ENCODE measurements at regions not wholly inside any gene's neighbourhood (a gene's known extent, or its start where the extent isn't known, plus 50 kb on each side); places are given as distances from the start of the nearest gene placed in this dataset.

DNA sequence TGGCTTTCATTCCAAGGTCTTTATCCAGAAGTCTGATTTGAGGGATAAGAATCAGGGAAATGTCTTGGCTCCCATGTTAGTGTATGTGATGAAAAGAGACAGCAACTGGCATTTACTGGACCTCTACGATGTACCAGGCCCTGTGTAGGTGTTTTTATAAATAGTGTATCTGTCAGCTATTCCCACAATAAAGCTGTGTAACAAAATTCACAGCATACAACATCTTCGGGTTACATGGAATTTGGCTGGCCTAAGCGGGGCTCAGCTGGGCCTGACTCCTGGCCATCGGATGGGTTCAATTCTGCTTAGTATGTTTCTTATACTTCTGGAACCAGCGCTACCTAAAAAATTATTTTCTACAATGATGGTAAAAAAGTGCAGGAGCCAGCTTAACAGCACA lies 128.2 kb downstream of the SNX5 start:
- FAIRE-seq (no peak), DNase-seq (ENCODE audit: insufficient read length, low spot score) (no peak)

DNA sequence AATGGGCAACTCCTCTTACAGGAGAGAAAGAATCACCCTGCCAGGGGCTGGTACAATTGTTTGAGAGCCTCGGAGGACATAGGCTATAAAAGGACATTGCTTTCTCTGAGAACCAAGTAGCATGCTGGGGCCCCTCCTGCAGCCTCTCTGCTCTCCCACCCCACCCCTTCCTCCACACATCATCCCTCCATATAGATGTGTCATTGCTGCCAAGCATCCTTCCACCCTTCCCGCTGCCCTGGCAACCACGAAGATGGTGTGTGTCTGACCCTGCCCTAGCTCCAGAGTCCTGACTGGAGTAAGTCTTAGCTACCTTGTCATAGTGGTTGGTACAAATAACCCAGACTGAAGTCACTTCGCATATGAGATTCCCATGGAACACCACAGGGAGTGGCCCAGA lies 129.7 kb downstream of the SNX5 start:
- DNase-seq (ENCODE audit: insufficient read length, low spot score) (no peak), FAIRE-seq (no peak)

- FAIRE-seq (no peak), DNase-seq (ENCODE audit: insufficient read length, low spot score) (no peak)
Observed at GRCh38 chr20:17837179-17837578, 131.4 kb downstream of the SNX5 start.

DNA sequence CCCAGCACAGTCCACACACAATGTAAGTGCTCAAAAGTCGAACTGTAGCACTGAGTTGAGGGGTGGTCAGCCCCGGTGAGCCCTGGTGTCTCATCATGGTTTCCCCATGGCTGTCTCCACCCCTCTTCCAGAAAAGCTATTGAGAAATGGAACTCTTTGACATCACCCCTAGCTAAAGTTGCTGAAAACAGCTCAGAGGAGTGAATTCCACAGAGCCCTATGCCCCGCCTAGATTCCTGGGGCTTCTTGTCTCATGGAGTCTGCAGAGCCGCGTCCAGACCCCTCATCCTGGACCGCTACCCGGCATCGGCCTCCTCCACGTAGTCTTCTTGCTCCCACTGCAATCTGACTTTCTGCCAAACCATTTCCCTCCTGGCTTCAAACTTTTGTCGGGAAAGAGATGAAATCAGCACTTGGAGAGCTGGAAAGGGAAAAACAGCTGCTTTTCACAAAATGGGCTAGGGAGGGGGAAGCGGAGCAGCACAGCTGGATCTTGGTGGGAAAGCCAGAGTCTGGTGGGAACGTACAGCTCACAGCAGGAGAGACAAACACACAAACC lies 132.2 kb downstream of the SNX5 start:
- FAIRE-seq: no peak
- DNase-seq (ENCODE audit: insufficient read length, low spot score): no peak

GRCh38 chr20:17835934-17836300 lies 132.7 kb downstream of the SNX5 start:
- no peak for DNase-seq (ENCODE audit: insufficient read length, low spot score)
- FAIRE-seq: no peak

GRCh38 chr20:17835240-17835933 lies 133.2 kb downstream of the SNX5 start:
- FAIRE-seq (no peak), DNase-seq (ENCODE audit: insufficient read length, low spot score) (no peak)

DNA sequence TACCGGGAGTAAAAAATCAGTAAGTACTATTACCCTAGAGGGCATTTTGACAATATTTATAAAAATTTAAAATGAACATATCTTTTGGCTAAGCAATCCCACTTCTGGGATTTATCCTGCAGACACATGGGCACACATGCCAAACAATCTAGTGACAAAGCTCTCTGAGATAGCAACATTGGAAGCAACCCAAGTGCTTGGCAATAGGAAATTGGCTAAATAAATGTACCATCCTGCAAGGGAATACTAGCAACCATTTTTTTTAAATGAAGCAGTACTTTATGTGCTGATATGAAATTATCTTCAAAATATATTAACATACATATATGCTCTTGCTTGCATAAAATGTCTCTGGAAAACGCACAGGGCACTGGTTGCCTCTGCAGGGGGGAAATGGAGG lies 133.8 kb downstream of the SNX5 start:
- DNase-seq (ENCODE audit: insufficient read length, low spot score): no peak
- no peak for FAIRE-seq

- no peak for FAIRE-seq
- DNase-seq (ENCODE audit: insufficient read length, low spot score): no peak
Observed at GRCh38 chr20:17833036-17833674, 133.4 kb downstream of the BANF2 start.

DNA sequence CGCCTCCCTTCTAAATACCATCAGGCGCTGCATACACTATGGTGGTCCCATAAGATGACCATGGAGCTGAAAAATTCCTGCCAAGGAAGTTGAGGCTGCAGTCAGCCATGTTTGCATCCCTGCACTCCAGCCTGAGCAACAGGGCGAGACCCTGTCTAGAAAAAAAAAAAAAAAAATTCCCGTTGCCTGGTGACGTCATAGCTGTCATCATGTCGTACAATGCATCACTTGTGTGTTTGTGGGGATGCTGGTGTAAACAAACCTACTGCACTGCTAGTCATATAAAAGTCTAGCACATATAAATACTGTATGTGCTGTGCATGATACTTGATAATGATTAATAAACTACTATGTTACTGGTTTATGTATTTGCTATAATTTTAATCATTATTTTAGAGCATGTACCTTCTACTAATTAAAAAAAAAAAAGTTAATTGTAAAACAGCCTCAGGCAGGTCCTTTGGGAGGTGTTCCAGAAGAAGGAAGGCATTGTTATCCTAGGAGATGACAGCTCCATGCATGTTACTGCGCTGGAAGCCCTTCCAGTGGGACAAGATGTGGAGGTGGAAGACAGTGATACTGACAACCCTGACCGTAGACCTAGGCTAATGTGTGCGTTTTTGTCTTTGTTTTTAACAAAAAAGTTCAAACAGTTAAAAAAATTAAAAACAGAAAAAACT lies 132.6 kb downstream of the BANF2 start:
- no peak for DNase-seq (ENCODE audit: insufficient read length, low spot score)
- FAIRE-seq: no peak

- DNase-seq (ENCODE audit: insufficient read length, low spot score): no peak
- FAIRE-seq: no peak
Observed at GRCh38 chr20:17828598-17829144, 128.9 kb downstream of the BANF2 start.

DNA sequence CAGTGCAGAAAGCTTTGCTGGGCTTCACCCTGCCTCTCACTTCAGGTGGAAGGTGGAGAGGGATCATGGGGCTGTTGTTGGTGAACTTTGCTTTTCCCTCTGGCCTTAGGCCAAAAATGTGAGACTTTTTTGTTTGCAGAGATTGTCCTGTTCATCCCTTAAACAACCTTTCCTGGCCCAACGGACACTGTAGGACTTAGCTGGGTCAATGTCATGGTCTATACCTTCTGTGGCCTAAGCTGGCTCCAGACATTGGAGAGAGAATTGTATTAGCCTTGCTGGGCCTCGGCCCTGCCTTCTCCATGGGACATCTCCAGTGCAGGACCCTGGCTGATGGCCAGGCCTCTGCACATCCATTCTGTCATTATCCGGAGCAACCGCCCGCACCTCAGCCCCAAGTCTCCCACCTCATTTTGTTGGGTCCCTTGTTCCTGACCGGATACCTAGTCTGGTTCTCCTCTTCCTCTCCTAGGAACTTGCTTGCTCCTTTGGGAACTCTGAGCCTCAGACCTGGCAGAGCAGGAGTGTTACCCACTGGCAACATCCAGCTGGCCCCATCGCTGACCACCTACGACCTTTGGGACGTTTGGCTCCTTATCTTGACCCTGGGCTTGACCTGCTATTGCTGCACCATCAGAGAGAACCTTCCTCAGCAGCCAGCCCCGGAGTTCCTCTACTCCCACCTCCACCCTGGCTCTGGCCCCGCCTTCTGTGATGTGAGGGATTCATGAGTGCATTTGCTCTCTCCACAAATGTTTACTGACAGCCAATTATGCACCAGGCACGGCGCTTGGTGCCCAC lies 128.2 kb downstream of the BANF2 start:
- DNase-seq (ENCODE audit: insufficient read length, low spot score) (no peak), FAIRE-seq (no peak)

GRCh38 chr20:17827079-17827478 lies 127.3 kb downstream of the BANF2 start:
- FAIRE-seq: no peak
- no peak for DNase-seq (ENCODE audit: insufficient read length, low spot score)

DNA sequence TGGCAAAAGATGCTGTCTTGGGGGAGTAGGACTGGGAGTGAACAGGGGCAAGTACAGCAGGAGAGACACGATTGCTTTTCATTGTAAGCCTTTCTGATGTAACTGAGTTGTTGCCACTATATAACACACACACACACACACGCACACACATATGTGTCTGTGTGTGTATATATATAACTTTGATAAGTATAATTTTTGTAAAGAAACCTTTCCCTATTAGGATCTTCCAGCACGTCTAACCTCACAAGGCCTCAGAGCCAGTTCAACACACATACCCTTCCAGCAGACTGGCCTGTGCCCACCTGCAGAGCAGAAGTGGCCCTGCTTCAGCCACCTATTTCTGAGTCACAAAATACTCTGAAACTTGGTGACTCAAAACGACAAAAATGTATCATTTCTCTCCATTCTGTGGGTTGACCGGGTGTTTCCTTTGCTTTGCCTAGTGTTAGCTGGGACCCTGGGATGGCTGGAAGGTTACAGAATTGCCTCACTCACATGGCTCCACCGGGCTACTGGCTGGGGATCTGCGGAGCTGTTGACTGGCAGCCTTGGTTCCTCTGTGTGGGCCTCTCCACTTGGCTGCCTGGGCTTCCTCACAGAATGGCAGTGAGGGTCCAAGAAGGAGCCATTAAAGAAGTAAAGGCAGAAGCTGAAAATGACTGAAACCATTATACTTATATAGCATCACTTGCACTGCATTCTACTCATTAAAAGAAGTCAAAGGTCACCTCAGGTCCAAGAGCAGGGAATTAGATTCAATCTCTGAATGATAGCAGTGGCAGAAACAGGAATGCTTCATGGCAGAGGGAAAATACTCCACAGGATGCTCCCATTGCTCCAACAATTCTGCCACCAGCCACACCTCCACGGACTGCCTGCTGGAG lies 126.4 kb downstream of the BANF2 start:
- peak; percentile 59 for DNase-seq (ENCODE audit: insufficient read length, low spot score)
- FAIRE-seq: peak; percentile 89

DNA sequence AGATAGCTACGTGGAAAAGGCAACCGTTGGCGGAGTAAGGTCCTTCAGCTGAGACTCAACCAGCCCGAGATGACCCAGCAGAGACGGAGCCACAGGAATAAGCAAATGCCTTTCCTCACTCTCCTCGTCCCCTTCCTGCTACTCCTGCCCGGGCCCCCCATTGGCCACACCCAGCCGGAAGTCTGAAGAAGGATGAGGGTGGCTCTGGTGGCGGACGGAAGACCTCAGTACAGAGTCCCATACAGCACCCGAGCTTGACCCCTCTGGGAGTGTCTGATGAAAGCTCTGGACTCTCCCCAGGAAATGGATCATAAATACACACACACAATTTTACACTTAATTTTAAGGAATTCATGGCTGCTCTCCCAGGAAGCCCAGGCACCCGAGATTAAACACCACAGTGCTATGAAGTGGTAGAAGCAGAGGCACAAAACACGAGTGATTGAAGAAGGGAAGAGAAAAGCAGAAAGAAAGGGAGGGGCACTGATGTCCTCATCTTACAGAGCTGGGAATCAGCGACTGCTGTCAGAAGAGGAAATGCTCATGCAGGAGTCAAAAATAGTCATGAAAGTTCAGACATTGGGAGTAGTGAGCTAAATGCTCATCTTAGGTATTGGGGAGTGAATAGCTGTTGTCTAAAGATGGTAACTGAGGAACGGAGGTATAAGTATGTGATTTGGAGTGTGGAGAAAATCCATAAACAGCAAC lies 125.6 kb downstream of the BANF2 start:
- DNase-seq (ENCODE audit: insufficient read length, low spot score) (no peak), FAIRE-seq (peak; percentile 51)

DNA sequence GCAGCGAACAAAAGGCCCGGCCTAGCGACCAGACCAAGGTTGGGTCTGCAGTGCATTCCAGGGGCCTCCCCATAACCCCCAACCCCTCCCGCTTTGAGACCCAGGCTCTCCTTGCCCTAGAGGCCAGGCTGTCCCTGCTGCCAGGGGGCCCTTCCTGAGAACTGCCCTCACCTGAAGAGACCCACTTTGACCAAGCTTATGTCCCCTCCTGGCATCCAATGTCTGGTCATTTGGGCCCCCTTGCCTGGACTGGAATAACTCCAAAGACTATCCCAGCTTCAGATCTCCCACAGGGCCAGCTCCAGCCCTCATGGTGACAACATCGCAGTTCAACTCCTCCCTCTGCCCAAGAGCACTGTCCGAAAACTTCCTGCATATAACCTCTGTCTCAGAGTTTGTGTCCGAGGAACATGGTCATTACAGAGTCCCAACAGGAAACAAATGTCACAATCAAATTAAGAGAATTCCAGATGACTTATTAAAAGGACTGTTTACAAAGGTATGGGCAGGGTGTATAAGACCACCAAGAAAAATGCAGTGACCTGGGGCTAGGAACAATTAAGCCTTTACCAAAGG lies 125.0 kb downstream of the BANF2 start:
- DNase-seq (ENCODE audit: insufficient read length, low spot score) (no peak), FAIRE-seq (no peak)

DNA sequence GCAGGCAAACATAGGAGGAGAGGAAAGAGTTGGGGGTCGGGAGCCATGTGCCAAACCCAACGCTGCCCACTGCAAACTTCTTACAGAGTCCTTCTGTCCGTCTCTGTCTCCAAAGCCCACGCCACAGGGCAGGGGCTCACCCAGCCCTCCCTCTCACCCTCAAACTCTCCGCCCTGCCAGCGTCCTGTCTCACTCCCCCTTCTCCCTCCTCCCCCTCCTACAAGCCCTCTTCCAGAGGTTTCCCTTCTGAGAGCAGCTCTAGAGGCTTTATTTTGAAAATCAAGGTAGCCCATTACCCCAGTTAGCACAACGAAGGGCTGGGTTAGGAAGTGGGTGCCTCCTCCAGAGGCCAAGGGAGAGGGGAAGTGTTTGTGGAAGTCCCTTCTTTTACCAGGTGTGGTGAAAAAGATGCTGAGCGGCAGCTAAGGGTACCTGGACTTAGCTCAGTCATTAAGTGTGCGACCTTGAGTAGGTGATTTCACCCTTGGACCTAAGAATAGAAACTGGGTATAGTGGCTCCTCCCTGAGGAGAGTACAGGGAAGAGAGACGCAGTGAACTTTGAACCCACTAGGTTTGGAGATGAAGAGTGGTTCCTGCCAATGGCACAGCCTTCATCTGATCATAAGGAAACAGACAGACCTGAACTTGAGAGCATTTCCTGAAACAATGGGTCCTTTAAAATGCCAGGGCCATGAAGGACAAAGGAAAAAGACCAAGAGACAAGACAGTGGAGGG lies 123.8 kb downstream of the BANF2 start:
- DNase-seq (ENCODE audit: insufficient read length, low spot score) (no peak), FAIRE-seq (no peak)

DNA sequence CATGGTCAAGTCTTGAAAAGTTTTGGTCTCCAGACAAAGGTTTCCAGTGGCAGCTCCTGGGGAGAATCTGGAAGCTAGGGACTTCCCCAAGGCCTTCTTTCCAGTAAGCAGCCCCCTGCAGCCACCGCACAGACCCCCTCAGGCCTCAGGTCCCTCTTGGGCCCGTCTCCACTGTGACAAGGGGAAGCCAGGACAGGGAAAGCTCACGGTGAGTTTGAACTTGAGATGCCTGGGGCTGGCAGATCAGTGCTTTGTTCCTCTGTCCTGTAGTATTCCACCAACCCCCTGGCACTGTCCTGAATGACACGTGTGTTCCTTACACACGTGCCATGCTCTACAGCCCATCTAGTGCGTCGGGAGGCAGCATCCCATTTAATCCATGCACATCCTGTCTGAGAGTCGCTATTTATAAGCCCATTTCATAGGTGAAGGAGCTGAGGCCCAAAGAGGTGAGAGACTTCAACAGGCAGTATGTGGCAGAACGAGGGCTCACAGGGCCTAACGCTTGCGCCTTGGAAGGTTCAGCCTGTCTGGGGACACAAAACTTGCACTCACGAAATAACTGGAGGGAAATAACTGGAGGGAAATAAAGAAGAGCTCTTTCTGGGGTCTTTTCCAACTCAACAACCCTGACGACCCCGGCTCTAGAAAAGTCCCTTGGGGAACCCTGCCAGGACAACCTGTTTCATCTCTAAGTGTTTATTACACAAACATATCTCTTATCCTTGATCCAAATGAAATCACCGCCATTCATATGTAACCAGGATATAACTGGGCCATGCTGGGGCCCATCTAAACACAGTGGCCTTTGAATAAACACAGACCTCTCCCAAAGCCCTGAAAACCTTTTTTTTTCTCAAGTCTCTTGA lies 123.0 kb downstream of the BANF2 start:
- no peak for DNase-seq (ENCODE audit: insufficient read length, low spot score)
- no peak for FAIRE-seq

Measured in GM19239 (cell line).